ENCODE measurements at regions not wholly inside any gene's neighbourhood (a gene's known extent, or its start where the extent isn't known, plus 50 kb on each side); places are given as distances from the start of the nearest gene placed in this dataset.

- Histone ChIP-seq H3K4me2 (ENCODE audit: low read length) (no peak overlapping the region), H3K79me2 (no peaks in the 10 kb centered on the region), H2AFZ (no peak overlapping the region), H3K9ac (no peak overlapping the region), H3K27me3 (ENCODE audit: control insufficient read depth, insufficient read depth, low read length) (peaks cover 2% of the 10 kb centered on the region), H3K4me1 (no peaks in the 10 kb centered on the region), H3K9me3 (ENCODE audit: control insufficient read depth, low read length) (no peaks in the 10 kb centered on the region), H3K36me3 (ENCODE audit: control insufficient read depth, insufficient read depth, low read length) (no peaks in the 10 kb centered on the region), H3K4me3 (ENCODE audit: low read depth, low read length) (no peak overlapping the region), H3K27ac (no peak overlapping the region)
- no peak for TF ChIP-seq CTCF (IDR thresholded peaks at IDR 0.05)
Observed at GRCh38 chr2:217206016-217206725, 346.3 kb upstream of the TNP1 start.

- no peak overlapping the region for H3K27ac ChIP-seq
- H3K9ac ChIP-seq: no peak overlapping the region
- H3K79me2 ChIP-seq: no peaks in the 10 kb centered on the region
- H2AFZ ChIP-seq: no peak overlapping the region
- no peaks in the 10 kb centered on the region for H3K9me3 ChIP-seq (ENCODE audit: control insufficient read depth, low read length)
- no peak for TF ChIP-seq CTCF (IDR thresholded peaks at IDR 0.05)
- H3K4me1 ChIP-seq: no peaks in the 10 kb centered on the region
- H3K4me2 ChIP-seq (ENCODE audit: low read length): no peak overlapping the region
- H3K36me3 ChIP-seq (ENCODE audit: control insufficient read depth, insufficient read depth, low read length): no peaks in the 10 kb centered on the region
- H3K27me3 ChIP-seq (ENCODE audit: control insufficient read depth, insufficient read depth, low read length): peaks cover 2% of the 10 kb centered on the region
- no peak overlapping the region for H3K4me3 ChIP-seq (ENCODE audit: low read depth, low read length)
Observed at GRCh38 chr2:217204358-217204757, 344.5 kb upstream of the TNP1 start.

- H3K9ac ChIP-seq: no peak overlapping the region
- H3K4me3 ChIP-seq (ENCODE audit: low read depth, low read length): no peak overlapping the region
- no peaks in the 10 kb centered on the region for H3K36me3 ChIP-seq (ENCODE audit: control insufficient read depth, insufficient read depth, low read length)
- no peak overlapping the region for H2AFZ ChIP-seq
- no peaks in the 10 kb centered on the region for H3K9me3 ChIP-seq (ENCODE audit: control insufficient read depth, low read length)
- no peak overlapping the region for H3K4me2 ChIP-seq (ENCODE audit: low read length)
- TF ChIP-seq CTCF (IDR thresholded peaks at IDR 0.05): no peak
- no peaks in the 10 kb centered on the region for H3K79me2 ChIP-seq
- no peak overlapping the region for H3K27ac ChIP-seq
- peaks cover 2% of the 10 kb centered on the region for H3K4me1 ChIP-seq
- H3K27me3 ChIP-seq (ENCODE audit: control insufficient read depth, insufficient read depth, low read length): peaks cover 2% of the 10 kb centered on the region
Observed at GRCh38 chr2:217203086-217203485, 343.2 kb upstream of the TNP1 start.

GRCh38 chr2:217199255-217199630 lies 339.4 kb upstream of the TNP1 start:
- no peak overlapping the region for H3K27ac ChIP-seq
- no peak overlapping the region for H2AFZ ChIP-seq
- H3K79me2 ChIP-seq: no peaks in the 10 kb centered on the region
- no peak overlapping the region for H3K9ac ChIP-seq
- H3K4me1 ChIP-seq: peaks cover 2% of the 10 kb centered on the region
- H3K4me2 ChIP-seq (ENCODE audit: low read length): no peak overlapping the region
- no peaks in the 10 kb centered on the region for H3K27me3 ChIP-seq (ENCODE audit: control insufficient read depth, insufficient read depth, low read length)
- H3K4me3 ChIP-seq (ENCODE audit: low read depth, low read length): no peak overlapping the region
- TF ChIP-seq CTCF (IDR thresholded peaks at IDR 0.05): no peak
- H3K36me3 ChIP-seq (ENCODE audit: control insufficient read depth, insufficient read depth, low read length): no peaks in the 10 kb centered on the region
- H3K9me3 ChIP-seq (ENCODE audit: control insufficient read depth, low read length): no peaks in the 10 kb centered on the region
